SH-SY5Y (cell line): ENCODE measurements at regions not wholly inside any gene's neighbourhood (a gene's known extent, or its start where the extent isn't known, plus 50 kb on each side); places are given as distances from the start of the nearest gene placed in this dataset.

Experiments used
- GATA2 ChIP-seq: IDR thresholded peaks from 2 replicates; pipeline ENCODE4 v1.6.1; 2011; ENCODE audit warnings: mild to moderate bottlenecking, low read depth, low read length
- GATA3 ChIP-seq: IDR thresholded peaks from 2 replicates; pipeline ENCODE4 v1.6.1; 2011; ENCODE audit warnings: low read depth, mild to moderate bottlenecking, low read length, moderate library complexity

DNA sequence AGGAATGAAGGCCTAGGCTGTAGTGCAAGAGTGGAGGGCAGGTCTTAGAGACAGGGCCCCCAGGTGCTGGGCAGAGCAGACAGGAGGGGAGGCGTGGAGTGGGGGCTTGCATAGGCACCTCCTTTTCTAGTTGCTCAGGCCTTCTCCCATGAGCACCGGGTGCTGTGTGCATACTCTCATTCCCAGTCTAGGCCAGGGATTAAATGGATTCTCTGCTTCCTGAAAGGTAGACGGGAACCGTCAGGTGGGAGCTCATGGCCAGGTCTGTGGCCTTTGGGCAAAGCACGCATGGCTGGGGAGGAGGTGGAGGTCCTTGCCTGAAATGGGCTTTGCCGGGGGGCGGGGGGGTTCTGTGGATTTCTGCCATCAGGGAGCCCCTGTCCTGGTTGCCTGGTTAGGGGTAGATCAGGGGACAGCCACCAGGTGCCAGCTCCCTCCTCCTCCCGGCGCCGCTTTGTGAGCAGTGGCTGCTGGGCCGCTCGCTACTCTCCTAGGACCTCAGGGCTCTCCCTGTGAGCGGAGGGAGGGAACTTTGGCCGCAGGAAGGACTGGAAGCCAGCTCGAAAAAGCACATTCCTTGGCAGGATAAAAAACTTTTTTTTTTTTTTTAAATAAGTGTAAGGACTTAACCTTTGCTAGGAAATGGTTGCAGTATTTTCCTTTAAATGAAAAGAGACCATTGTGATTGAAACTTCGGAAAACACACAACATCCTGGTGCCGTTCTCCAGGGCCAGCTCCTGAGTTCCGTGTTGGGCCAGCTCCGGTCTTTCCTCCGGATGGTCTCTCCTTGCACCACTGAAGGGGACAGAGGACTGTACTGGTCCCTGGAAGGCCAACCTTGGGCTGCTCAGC lies 82.8 kb upstream of the HAAO start:
- no peak for TF ChIP-seq GATA2
- TF ChIP-seq GATA3, result no peak
